ENCODE measurements at regions not wholly inside any gene's neighbourhood (a gene's known extent, or its start where the extent isn't known, plus 50 kb on each side); places are given as distances from the start of the nearest gene placed in this dataset.

DNA sequence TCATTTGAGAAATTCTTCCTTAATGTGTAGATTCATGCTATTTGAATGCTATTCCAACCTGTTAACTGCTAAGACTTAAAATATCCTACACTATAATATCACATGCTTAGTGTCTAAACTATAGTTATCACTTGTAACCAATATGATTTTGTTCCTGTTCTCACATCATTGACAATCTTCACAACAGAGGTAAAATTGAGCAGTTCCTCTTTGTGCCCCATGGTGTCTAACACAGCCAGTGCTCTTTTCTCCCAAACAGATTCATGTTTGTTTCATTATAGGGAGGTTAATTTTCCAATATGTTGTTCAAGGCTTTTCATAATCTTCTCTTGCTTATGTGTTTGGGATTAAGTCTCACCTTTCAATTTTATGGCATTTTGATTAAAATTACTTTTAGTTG is 591.1 kb downstream of the ZPLD1 start:
- H3K9me3 ChIP-seq (ENCODE audit: low read depth, low read length), result no peaks in the 10 kb centered on the region
- H3K27ac ChIP-seq (ENCODE audit: low read depth, low read length), result no peak overlapping the region
- no peaks in the 10 kb centered on the region for H3K36me3 ChIP-seq (ENCODE audit: insufficient read depth, low read length)
- no peak for DNase-seq (ENCODE audit: insufficient read length, low spot score, missing footprints)
- H3K4me3 ChIP-seq (ENCODE audit: insufficient read depth, low read length), result no peak overlapping the region
- no peaks in the 10 kb centered on the region for H3K27me3 ChIP-seq (ENCODE audit: insufficient read depth, low read length)
- no peak overlapping the region for H2AFZ ChIP-seq (ENCODE audit: low read length)
- H3K79me2 ChIP-seq (ENCODE audit: insufficient read depth, low read length), result no peaks in the 10 kb centered on the region
- no peaks in the 10 kb centered on the region for H3K4me1 ChIP-seq (ENCODE audit: insufficient read depth, low read length)
- no peaks in the 10 kb centered on the region for H4K20me1 ChIP-seq (ENCODE audit: insufficient read depth, low read length)
- H3K4me2 ChIP-seq (ENCODE audit: insufficient read depth, low read length), result no peak overlapping the region
- TF ChIP-seq, protein P1, sequence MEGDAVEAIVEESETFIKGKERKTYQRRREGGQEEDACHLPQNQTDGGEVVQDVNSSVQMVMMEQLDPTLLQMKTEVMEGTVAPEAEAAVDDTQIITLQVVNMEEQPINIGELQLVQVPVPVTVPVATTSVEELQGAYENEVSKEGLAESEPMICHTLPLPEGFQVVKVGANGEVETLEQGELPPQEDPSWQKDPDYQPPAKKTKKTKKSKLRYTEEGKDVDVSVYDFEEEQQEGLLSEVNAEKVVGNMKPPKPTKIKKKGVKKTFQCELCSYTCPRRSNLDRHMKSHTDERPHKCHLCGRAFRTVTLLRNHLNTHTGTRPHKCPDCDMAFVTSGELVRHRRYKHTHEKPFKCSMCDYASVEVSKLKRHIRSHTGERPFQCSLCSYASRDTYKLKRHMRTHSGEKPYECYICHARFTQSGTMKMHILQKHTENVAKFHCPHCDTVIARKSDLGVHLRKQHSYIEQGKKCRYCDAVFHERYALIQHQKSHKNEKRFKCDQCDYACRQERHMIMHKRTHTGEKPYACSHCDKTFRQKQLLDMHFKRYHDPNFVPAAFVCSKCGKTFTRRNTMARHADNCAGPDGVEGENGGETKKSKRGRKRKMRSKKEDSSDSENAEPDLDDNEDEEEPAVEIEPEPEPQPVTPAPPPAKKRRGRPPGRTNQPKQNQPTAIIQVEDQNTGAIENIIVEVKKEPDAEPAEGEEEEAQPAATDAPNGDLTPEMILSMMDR (IDR thresholded peaks at IDR 0.05; ENCODE audit: extremely low read depth, low read depth, low read length), result no peak

DNA sequence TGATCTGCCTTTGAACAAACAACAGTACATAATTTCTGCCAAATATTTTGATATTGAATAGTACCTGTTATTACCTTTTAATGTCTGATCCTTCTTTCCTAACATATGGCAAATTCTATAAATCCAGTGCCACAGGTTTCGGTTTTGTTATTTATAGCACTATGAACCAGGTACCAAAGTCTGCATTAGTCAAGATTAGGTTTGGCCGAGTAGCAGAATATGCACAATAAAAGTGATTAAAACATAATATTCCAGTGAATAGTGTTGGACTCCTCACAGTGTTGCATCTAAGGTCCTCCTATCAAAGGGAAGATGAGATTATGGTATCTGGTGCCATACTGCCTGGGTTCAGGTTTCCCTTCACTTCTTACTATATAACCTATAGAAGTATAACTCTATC is 599.0 kb downstream of the ZPLD1 start:
- no peak for DNase-seq (ENCODE audit: insufficient read length, low spot score, missing footprints)
- H3K36me3 ChIP-seq (ENCODE audit: insufficient read depth, low read length), result no peaks in the 10 kb centered on the region
- no peak overlapping the region for H3K4me3 ChIP-seq (ENCODE audit: insufficient read depth, low read length)
- H3K79me2 ChIP-seq (ENCODE audit: insufficient read depth, low read length), result no peaks in the 10 kb centered on the region
- H3K4me2 ChIP-seq (ENCODE audit: insufficient read depth, low read length), result no peak overlapping the region
- H3K4me1 ChIP-seq (ENCODE audit: insufficient read depth, low read length), result no peaks in the 10 kb centered on the region
- TF ChIP-seq, protein P1 (IDR thresholded peaks at IDR 0.05; ENCODE audit: extremely low read depth, low read depth, low read length), result no peak
- no peaks in the 10 kb centered on the region for H3K9me3 ChIP-seq (ENCODE audit: low read depth, low read length)
- no peaks in the 10 kb centered on the region for H3K27me3 ChIP-seq (ENCODE audit: insufficient read depth, low read length)
- H2AFZ ChIP-seq (ENCODE audit: low read length), result no peak overlapping the region
- H3K27ac ChIP-seq (ENCODE audit: low read depth, low read length), result no peak overlapping the region
- no peaks in the 10 kb centered on the region for H4K20me1 ChIP-seq (ENCODE audit: insufficient read depth, low read length)

DNA sequence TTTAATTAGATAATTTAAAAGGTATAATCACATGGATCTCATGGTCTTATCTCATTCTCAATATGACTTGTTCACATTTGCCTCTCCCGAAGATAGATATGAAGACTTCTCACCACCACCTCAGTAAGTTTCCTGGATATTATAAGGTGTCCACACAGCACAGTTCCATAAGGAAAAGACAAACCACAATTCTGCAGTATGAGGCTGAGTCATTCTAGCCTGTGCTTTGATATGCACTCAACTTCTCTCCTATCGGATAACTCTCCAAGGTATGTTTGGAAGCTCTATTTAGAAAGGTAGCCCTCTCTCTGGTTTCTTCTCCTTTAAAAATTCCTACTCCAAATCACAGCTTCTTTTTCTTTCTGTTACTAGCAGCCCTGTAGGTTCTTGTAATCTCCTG is 612.8 kb downstream of the ZPLD1 start:
- Histone ChIP-seq H3K4me2 (ENCODE audit: insufficient read depth, low read length) (no peak overlapping the region), H3K4me1 (ENCODE audit: insufficient read depth, low read length) (no peaks in the 10 kb centered on the region), H3K27me3 (ENCODE audit: insufficient read depth, low read length) (no peaks in the 10 kb centered on the region), H3K9me3 (ENCODE audit: low read depth, low read length) (no peaks in the 10 kb centered on the region), H3K4me3 (ENCODE audit: insufficient read depth, low read length) (no peak overlapping the region), H3K79me2 (ENCODE audit: insufficient read depth, low read length) (no peaks in the 10 kb centered on the region), H3K36me3 (ENCODE audit: insufficient read depth, low read length) (no peaks in the 10 kb centered on the region), H3K27ac (ENCODE audit: low read depth, low read length) (no peak overlapping the region), H4K20me1 (ENCODE audit: insufficient read depth, low read length) (no peaks in the 10 kb centered on the region), H2AFZ (ENCODE audit: low read length) (no peak overlapping the region)
- no peak for DNase-seq (ENCODE audit: insufficient read length, low spot score, missing footprints)
- TF ChIP-seq, protein P1 (IDR thresholded peaks at IDR 0.05; ENCODE audit: extremely low read depth, low read depth, low read length), result no peak

DNA sequence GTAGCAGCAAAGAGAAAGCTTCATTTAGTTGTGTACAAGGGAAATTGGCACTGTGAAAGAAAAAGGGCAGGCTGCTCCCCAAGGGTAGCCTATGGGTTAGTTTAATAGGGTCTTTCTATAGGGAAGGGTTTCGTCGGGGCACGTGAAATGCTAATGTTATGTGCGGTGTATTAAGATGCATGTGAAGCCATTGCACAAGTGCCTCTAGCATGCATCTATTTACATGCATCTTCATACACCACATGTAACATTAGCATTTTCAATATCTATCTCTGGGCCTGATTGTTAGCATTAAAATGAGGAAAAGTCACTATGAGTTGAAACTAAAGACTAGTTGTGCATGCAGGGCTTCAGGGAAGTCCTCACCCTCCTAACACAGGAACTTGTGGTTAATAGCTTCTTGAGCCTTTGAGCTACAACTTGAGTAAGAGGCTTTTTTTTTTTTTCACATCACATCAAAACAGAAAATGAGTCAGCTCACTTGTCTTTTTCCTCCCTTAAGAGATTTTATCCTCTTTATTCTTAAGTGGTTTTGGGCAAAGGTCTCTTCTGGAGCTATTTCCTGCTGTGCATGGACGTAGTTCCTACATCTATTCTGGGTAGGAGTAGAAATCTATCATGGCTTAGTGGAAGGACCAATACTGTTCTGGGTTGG is 613.4 kb downstream of the ZPLD1 start:
- no peak overlapping the region for H3K27ac ChIP-seq (ENCODE audit: low read depth, low read length)
- no peak overlapping the region for H3K4me2 ChIP-seq (ENCODE audit: insufficient read depth, low read length)
- TF ChIP-seq, protein P1 (IDR thresholded peaks at IDR 0.05; ENCODE audit: extremely low read depth, low read depth, low read length), result no peak

More for the DNA sequence above, 613.4 kb downstream of the ZPLD1 start:
- DNase-seq (ENCODE audit: insufficient read length, low spot score, missing footprints), result peak; percentile 0
- H2AFZ ChIP-seq (ENCODE audit: low read length), result no peak overlapping the region
- no peaks in the 10 kb centered on the region for H3K27me3 ChIP-seq (ENCODE audit: insufficient read depth, low read length)
- H4K20me1 ChIP-seq (ENCODE audit: insufficient read depth, low read length), result no peaks in the 10 kb centered on the region
- no peaks in the 10 kb centered on the region for H3K36me3 ChIP-seq (ENCODE audit: insufficient read depth, low read length)
- no peak overlapping the region for H3K4me3 ChIP-seq (ENCODE audit: insufficient read depth, low read length)
- H3K79me2 ChIP-seq (ENCODE audit: insufficient read depth, low read length), result no peaks in the 10 kb centered on the region
- H3K4me1 ChIP-seq (ENCODE audit: insufficient read depth, low read length), result no peaks in the 10 kb centered on the region
- no peaks in the 10 kb centered on the region for H3K9me3 ChIP-seq (ENCODE audit: low read depth, low read length)

Measured in osteoblast (primary cell).